ENCODE measurements at regions not wholly inside any gene's neighbourhood (a gene's known extent, or its start where the extent isn't known, plus 50 kb on each side); places are given as distances from the start of the nearest gene placed in this dataset.

DNA sequence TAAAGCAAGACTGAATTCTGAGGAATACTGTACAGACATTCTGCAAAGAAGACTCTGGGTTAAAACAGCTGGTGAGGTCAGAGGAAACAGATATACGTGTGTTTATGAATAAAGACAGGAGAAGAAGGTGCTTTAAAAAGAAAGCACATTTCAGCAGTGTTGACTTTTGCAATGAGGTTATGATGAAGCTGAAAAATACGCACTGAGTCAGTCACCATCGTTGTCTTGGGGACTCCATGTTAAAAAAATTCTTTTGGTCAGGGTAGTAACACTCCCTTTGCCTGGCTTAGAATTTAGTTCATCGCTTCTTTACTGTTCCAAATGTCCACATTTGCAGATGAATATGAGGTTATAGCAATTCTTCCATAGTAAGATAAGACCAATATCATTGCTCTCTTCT is 1049.0 kb downstream of the TSN start:
- TF ChIP-seq, protein P1, sequence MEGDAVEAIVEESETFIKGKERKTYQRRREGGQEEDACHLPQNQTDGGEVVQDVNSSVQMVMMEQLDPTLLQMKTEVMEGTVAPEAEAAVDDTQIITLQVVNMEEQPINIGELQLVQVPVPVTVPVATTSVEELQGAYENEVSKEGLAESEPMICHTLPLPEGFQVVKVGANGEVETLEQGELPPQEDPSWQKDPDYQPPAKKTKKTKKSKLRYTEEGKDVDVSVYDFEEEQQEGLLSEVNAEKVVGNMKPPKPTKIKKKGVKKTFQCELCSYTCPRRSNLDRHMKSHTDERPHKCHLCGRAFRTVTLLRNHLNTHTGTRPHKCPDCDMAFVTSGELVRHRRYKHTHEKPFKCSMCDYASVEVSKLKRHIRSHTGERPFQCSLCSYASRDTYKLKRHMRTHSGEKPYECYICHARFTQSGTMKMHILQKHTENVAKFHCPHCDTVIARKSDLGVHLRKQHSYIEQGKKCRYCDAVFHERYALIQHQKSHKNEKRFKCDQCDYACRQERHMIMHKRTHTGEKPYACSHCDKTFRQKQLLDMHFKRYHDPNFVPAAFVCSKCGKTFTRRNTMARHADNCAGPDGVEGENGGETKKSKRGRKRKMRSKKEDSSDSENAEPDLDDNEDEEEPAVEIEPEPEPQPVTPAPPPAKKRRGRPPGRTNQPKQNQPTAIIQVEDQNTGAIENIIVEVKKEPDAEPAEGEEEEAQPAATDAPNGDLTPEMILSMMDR (IDR thresholded peaks at IDR 0.05): no peak
- no peak for TF ChIP-seq POLR2A (IDR thresholded peaks at IDR 0.05)

Measured in esophagus squamous epithelium (tissue), 4 donors.